Neural cell (in vitro differentiated cells): ENCODE measurements at regions not wholly inside any gene's neighbourhood (a gene's known extent, or its start where the extent isn't known, plus 50 kb on each side); places are given as distances from the start of the nearest gene placed in this dataset.

Experiments used
- H2AFZ ChIP-seq: fragments of 200-600, 300-800 bp; sonication (generic), shearing (Covaris generic); 2 replicates; pipeline ENCODE4 v1.6.0; 2014; ENCODE audit warnings: low read depth, mild to moderate bottlenecking, antibody characterized with exemption, low read length, moderate library complexity
- H3F3A ChIP-seq: fragments of 200-600 bp; shearing (Covaris generic); 2 replicates; pipeline ENCODE4 v1.6.1; 2016; ENCODE audit warnings: mild to moderate bottlenecking, moderate library complexity, mixed read lengths, antibody characterized with exemption, low read length; ENCODE audit not compliant: insufficient read depth, poor library complexity, severe bottlenecking
- H3K27ac ChIP-seq: fragments of 200-600, 300-800 bp; sonication (generic), shearing (Covaris generic); 2 replicates; pipeline ENCODE4 v1.5.1; 2014; ENCODE audit warnings: mild to moderate bottlenecking, low read length, moderate library complexity
- H3K27me3 ChIP-seq: fragments of 300-800, 200-600 bp; sonication (generic), shearing (Covaris generic); 2 replicates; pipeline ENCODE4 v1.6.0; 2014; ENCODE audit warnings: mild to moderate bottlenecking, low read depth, low read length, moderate library complexity; ENCODE audit not compliant: insufficient read depth
- H3K36me3 ChIP-seq: fragments of 300-800, 200-600 bp; sonication (generic), shearing (Covaris generic); 2 replicates; pipeline ENCODE4 v1.5.1; 2014; ENCODE audit warnings: mild to moderate bottlenecking, antibody characterized with exemption, low read length, moderate library complexity; ENCODE audit not compliant: insufficient read depth
- H3K4me2 ChIP-seq: fragments of 300-800, 200-600 bp; sonication (generic), shearing (Covaris generic); 2 replicates; pipeline ENCODE4 v1.6.0; 2014; ENCODE audit warnings: mild to moderate bottlenecking, low read length
- H3K4me3 ChIP-seq: fragments of 300-800, 200-600 bp; sonication (generic), shearing (Covaris generic); 2 replicates; pipeline ENCODE4 v1.5.1; 2014; ENCODE audit warnings: mild to moderate bottlenecking, low read length, moderate library complexity
- H3K79me2 ChIP-seq: fragments of 200-600 bp; shearing (Covaris generic); replicated peaks from 2 replicates; pipeline ENCODE4 v1.6.0; 2014; ENCODE audit warnings: mild to moderate bottlenecking, low read length, moderate library complexity; ENCODE audit not compliant: insufficient read depth
- H3K9ac ChIP-seq: fragments of 300-800, 200-600 bp; sonication (generic), shearing (Covaris generic); 2 replicates; pipeline ENCODE4 v1.6.1; 2016; ENCODE audit warnings: mild to moderate bottlenecking, low read length, mixed read lengths
- H3K9me2 ChIP-seq: fragments of 200-600 bp; shearing (Covaris generic); 2 replicates; pipeline ENCODE4 v1.6.1; 2016; ENCODE audit warnings: mild to moderate bottlenecking, low read length, mixed read lengths; ENCODE audit not compliant: insufficient read depth
- H3K9me3 ChIP-seq: fragments of 200-600, 300-800 bp; sonication (generic), shearing (Covaris generic); 2 replicates; pipeline ENCODE4 v1.6.1; 2016; ENCODE audit warnings: mild to moderate bottlenecking, mixed run types, low read length, moderate library complexity, mixed read lengths
- H4K20me1 ChIP-seq: fragments of 200-600 bp; shearing (Covaris generic); 2 replicates; pipeline ENCODE4 v1.6.1; 2016; ENCODE audit warnings: mild to moderate bottlenecking, mixed run types; ENCODE audit not compliant: insufficient read depth
- EP300 ChIP-seq: fragments of 450-650 bp; conservative IDR thresholded peaks from 2 replicates; pipeline ENCODE4 v1.6.1; 2014; ENCODE audit warnings: antibody characterized with exemption, mild to moderate bottlenecking, moderate library complexity; ENCODE audit not compliant: poor library complexity, severe bottlenecking
- EZH2 ChIP-seq: fragments of 200-600, 300-800 bp; shearing (Covaris generic), sonication (generic); IDR thresholded peaks from 2 replicates; pipeline ENCODE4 v1.6.1; 2014; ENCODE audit warnings: antibody characterized with exemption, low read length, borderline replicate concordance, mild to moderate bottlenecking; ENCODE audit not compliant: insufficient read depth, poor library complexity, severe bottlenecking
- MXI1 ChIP-seq: fragments of 450-650 bp; conservative IDR thresholded peaks from 2 replicates; pipeline ENCODE4 v1.6.1; 2014; ENCODE audit warnings: antibody characterized with exemption, mild to moderate bottlenecking; ENCODE audit not compliant: poor library complexity, severe bottlenecking
- POLR2AphosphoS5 ChIP-seq: IDR thresholded peaks from 2 replicates; pipeline ENCODE4 v1.6.1; 2012
- RAD21 ChIP-seq: fragments of 450-650 bp; conservative IDR thresholded peaks from 2 replicates; pipeline ENCODE4 v1.6.1; 2014; ENCODE audit warnings: antibody characterized with exemption, mild to moderate bottlenecking, moderate library complexity
- SMC3 ChIP-seq: fragments of 450-650 bp; conservative IDR thresholded peaks from 2 replicates; pipeline ENCODE4 v1.6.1; 2014; ENCODE audit warnings: antibody characterized with exemption, mild to moderate bottlenecking, moderate library complexity; ENCODE audit not compliant: poor library complexity
- TAF1 ChIP-seq: IDR thresholded peaks from 2 replicates; pipeline ENCODE4 v1.6.1; 2012; ENCODE audit warnings: low read depth
- TF ChIP-seq, protein P1 (sequence below): IDR thresholded peaks from 2 replicates; pipeline ENCODE4 v1.6.1; 2012; ENCODE audit warnings: borderline replicate concordance
- TF ChIP-seq, protein P2 (sequence below): fragments of 450-650 bp; IDR thresholded peaks from 2 replicates; pipeline ENCODE4 v1.5.1; 2014; ENCODE audit warnings: antibody characterized with exemption, mild to moderate bottlenecking, moderate library complexity; ENCODE audit not compliant: poor library complexity, severe bottlenecking

DNA sequence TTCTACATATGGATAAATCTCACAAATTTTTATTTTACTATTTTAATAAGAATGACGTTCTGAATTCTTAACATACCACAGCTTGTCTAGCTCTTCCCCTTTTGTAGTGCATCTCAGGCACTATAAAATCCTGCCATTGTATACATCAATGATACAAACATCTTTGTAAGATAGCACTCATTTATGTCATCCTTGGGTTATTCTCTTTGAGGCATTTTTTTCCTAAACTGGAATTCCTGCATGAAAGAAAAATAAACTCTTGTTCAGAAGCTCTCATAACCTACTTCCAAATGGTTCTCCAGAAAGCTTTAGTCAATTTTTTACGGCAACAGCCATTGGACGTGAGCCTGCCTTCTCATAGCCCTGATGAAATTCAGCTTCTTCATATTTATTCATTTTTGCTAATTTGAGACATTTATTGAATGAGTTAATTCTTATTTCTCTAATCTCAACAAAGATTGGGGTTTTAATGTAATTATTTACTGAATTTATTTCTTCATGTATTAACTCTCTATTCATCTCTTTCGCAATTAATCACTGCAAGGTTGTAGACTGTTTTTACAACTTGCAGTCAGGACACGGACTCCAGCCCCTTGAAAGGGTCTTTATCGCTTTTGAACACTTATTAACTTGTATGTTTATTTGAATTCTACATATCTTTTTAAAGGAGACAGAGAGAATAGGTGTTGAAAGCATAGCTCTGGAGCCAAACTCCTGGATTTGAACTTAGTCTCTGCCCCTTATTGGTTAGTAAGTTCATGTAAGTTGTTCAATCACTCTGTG, 57.6 kb upstream of the PARD3B start:
- H3K4me3 ChIP-seq = no peak overlapping the region
- no peaks in the 10 kb centered on the region for H4K20me1 ChIP-seq
- no peak overlapping the region for H3K27ac ChIP-seq
- H3K79me2 ChIP-seq = no peaks in the 10 kb centered on the region
- H3K9me2 ChIP-seq = no peaks in the 10 kb centered on the region
- no peaks in the 10 kb centered on the region for H3F3A ChIP-seq
- TF ChIP-seq RAD21 (no peak), EZH2 (no peak), TAF1 (no peak), SMC3 (no peak), EP300 (no peak), MXI1 (no peak), POLR2AphosphoS5 (no peak)
- TF ChIP-seq, protein P1, sequence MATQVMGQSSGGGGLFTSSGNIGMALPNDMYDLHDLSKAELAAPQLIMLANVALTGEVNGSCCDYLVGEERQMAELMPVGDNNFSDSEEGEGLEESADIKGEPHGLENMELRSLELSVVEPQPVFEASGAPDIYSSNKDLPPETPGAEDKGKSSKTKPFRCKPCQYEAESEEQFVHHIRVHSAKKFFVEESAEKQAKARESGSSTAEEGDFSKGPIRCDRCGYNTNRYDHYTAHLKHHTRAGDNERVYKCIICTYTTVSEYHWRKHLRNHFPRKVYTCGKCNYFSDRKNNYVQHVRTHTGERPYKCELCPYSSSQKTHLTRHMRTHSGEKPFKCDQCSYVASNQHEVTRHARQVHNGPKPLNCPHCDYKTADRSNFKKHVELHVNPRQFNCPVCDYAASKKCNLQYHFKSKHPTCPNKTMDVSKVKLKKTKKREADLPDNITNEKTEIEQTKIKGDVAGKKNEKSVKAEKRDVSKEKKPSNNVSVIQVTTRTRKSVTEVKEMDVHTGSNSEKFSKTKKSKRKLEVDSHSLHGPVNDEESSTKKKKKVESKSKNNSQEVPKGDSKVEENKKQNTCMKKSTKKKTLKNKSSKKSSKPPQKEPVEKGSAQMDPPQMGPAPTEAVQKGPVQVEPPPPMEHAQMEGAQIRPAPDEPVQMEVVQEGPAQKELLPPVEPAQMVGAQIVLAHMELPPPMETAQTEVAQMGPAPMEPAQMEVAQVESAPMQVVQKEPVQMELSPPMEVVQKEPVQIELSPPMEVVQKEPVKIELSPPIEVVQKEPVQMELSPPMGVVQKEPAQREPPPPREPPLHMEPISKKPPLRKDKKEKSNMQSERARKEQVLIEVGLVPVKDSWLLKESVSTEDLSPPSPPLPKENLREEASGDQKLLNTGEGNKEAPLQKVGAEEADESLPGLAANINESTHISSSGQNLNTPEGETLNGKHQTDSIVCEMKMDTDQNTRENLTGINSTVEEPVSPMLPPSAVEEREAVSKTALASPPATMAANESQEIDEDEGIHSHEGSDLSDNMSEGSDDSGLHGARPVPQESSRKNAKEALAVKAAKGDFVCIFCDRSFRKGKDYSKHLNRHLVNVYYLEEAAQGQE = no peak
- TF ChIP-seq, protein P2, sequence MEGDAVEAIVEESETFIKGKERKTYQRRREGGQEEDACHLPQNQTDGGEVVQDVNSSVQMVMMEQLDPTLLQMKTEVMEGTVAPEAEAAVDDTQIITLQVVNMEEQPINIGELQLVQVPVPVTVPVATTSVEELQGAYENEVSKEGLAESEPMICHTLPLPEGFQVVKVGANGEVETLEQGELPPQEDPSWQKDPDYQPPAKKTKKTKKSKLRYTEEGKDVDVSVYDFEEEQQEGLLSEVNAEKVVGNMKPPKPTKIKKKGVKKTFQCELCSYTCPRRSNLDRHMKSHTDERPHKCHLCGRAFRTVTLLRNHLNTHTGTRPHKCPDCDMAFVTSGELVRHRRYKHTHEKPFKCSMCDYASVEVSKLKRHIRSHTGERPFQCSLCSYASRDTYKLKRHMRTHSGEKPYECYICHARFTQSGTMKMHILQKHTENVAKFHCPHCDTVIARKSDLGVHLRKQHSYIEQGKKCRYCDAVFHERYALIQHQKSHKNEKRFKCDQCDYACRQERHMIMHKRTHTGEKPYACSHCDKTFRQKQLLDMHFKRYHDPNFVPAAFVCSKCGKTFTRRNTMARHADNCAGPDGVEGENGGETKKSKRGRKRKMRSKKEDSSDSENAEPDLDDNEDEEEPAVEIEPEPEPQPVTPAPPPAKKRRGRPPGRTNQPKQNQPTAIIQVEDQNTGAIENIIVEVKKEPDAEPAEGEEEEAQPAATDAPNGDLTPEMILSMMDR = no peak
- H3K36me3 ChIP-seq = no peaks in the 10 kb centered on the region
- no peak overlapping the region for H3K4me2 ChIP-seq
- H3K9me3 ChIP-seq = no peaks in the 10 kb centered on the region
- no peaks in the 10 kb centered on the region for H3K27me3 ChIP-seq
- H3K9ac ChIP-seq = no peak overlapping the region
- H2AFZ ChIP-seq = no peak overlapping the region

DNA sequence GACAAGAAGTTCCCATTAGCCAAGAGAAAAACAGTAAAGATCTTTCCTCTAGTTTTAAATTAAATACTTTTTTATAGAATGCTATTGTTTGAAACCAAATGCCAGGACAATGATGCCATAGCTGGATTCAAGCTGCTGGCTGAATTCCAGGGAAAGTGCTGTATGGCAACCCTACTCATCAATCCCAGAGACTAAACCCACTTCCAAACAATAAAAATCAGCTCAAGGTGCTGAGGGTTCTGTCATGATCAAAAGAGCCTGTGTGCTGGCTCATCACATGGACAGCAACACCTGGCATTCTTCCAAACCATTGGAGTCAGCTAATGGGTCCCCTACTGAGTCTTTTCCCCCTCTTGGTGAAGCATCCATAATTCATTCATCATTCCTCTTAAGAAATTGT, 53.7 kb upstream of the PARD3B start:
- H3K27me3 ChIP-seq = no peaks in the 10 kb centered on the region
- H3K36me3 ChIP-seq = no peaks in the 10 kb centered on the region
- H3K9me3 ChIP-seq = no peaks in the 10 kb centered on the region
- H3K4me3 ChIP-seq = no peak overlapping the region
- H3K9me2 ChIP-seq = no peaks in the 10 kb centered on the region
- no peak overlapping the region for H3K9ac ChIP-seq
- no peaks in the 10 kb centered on the region for H3K79me2 ChIP-seq
- H4K20me1 ChIP-seq = no peaks in the 10 kb centered on the region
- TF ChIP-seq SMC3 (no peak), TAF1 (no peak), EP300 (no peak), EZH2 (no peak), RAD21 (no peak), POLR2AphosphoS5 (no peak), MXI1 (no peak)
- TF ChIP-seq, protein P1 = no peak
- TF ChIP-seq, protein P2 = no peak
- no peaks in the 10 kb centered on the region for H3F3A ChIP-seq
- H2AFZ ChIP-seq = no peak overlapping the region
- no peak overlapping the region for H3K27ac ChIP-seq
- H3K4me2 ChIP-seq = no peak overlapping the region
